ENCODE measurements at regions not wholly inside any gene's neighbourhood (a gene's known extent, or its start where the extent isn't known, plus 50 kb on each side); places are given as distances from the start of the nearest gene placed in this dataset.

DNA sequence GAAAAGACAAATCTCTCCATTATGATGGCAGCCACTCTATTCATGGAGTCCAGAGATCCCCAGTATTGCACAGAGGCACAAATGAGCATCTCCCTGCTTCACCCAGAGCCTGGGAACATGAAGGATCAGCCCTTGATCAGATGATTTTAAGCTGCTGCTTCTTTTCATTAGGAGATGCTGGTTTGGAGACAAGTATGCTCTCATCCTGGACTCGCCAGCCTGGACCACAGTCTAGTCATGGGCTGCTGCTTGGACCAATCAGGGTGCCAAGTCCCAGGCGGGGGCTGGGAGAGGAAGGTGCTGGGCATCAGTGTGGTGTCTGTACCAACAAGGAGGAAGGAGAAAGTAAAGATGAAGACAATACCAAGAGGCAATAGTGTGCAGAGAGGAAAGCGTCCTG, 195.7 kb upstream of the FOXQ1 start:
- no peak for TF ChIP-seq ZNF423 (tag by site-specific recombination; IDR thresholded peaks at IDR 0.05)
- TF ChIP-seq ZNF660 (tag by site-specific recombination; IDR thresholded peaks at IDR 0.05): no peak
- TF ChIP-seq, protein P1, sequence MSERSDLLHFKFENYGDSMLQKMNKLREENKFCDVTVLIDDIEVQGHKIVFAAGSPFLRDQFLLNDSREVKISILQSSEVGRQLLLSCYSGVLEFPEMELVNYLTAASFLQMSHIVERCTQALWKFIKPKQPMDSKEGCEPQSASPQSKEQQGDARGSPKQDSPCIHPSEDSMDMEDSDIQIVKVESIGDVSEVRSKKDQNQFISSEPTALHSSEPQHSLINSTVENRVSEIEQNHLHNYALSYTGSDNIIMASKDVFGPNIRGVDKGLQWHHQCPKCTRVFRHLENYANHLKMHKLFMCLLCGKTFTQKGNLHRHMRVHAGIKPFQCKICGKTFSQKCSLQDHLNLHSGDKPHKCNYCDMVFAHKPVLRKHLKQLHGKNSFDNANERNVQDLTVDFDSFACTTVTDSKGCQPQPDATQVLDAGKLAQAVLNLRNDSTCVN (tag by site-specific recombination; optimal IDR thresholded peaks at IDR 0.05): no peak
- TF ChIP-seq, protein P2, sequence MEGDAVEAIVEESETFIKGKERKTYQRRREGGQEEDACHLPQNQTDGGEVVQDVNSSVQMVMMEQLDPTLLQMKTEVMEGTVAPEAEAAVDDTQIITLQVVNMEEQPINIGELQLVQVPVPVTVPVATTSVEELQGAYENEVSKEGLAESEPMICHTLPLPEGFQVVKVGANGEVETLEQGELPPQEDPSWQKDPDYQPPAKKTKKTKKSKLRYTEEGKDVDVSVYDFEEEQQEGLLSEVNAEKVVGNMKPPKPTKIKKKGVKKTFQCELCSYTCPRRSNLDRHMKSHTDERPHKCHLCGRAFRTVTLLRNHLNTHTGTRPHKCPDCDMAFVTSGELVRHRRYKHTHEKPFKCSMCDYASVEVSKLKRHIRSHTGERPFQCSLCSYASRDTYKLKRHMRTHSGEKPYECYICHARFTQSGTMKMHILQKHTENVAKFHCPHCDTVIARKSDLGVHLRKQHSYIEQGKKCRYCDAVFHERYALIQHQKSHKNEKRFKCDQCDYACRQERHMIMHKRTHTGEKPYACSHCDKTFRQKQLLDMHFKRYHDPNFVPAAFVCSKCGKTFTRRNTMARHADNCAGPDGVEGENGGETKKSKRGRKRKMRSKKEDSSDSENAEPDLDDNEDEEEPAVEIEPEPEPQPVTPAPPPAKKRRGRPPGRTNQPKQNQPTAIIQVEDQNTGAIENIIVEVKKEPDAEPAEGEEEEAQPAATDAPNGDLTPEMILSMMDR (tag by site-specific recombination; IDR thresholded peaks at IDR 0.05): no peak
- TF ChIP-seq, protein P3, sequence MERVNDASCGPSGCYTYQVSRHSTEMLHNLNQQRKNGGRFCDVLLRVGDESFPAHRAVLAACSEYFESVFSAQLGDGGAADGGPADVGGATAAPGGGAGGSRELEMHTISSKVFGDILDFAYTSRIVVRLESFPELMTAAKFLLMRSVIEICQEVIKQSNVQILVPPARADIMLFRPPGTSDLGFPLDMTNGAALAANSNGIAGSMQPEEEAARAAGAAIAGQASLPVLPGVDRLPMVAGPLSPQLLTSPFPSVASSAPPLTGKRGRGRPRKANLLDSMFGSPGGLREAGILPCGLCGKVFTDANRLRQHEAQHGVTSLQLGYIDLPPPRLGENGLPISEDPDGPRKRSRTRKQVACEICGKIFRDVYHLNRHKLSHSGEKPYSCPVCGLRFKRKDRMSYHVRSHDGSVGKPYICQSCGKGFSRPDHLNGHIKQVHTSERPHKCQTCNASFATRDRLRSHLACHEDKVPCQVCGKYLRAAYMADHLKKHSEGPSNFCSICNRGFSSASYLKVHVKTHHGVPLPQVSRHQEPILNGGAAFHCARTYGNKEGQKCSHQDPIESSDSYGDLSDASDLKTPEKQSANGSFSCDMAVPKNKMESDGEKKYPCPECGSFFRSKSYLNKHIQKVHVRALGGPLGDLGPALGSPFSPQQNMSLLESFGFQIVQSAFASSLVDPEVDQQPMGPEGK (tag by site-specific recombination; IDR thresholded peaks at IDR 0.05): no peak
- TF ChIP-seq REPIN1 (tag by site-specific recombination; IDR thresholded peaks at IDR 0.05; ENCODE audit: low read depth): no peak
- no peak for TF ChIP-seq ZNF184 (tag by site-specific recombination; IDR thresholded peaks at IDR 0.05)
- no peak for TF ChIP-seq ZNF292 (tag by site-specific recombination; IDR thresholded peaks at IDR 0.05; ENCODE audit: borderline replicate concordance, low read depth)
